Activated CD4-positive, CD25-positive, alpha-beta regulatory T cell treated with anti-CD3 and anti-CD28 coated beads, Interleukin-2, amount 50 U/mL, for 72 hours (primary cell): ENCODE measurements at regions not wholly inside any gene's neighbourhood (a gene's known extent, or its start where the extent isn't known, plus 50 kb on each side); places are given as distances from the start of the nearest gene placed in this dataset.
"Not testable (repeated sequence)": the region's sequence is repeated elsewhere in the genome, so short reads cannot be mapped to it uniquely, and the experiment has no call there.

Experiments
- DNase-seq: peaks from one replicate; pipeline ENCODE4 v3.0.0; 2021

GRCh38 chr7:121744319-121744718 lies 128.6 kb upstream of the PTPRZ1 start:
- DNase-seq: no peak

DNA sequence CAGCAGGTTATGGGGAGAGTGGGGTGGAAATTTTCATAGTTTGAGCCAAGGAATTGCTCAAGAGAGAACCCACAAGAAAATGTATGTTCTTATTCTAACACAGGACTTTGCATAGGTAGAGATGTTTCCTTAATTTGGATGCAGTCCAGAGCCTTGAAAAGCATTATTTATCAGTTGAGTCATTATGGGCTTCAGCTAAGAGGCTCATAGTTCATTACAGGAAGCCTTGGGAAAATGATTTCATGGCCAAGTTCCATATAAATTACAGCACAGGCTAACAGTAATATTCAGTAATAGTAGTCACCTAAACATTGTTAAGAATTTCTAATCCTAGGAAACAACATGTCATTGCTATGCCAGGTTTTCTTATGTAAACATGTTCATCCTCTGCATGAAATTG lies 131.1 kb upstream of the PTPRZ1 start:
- DNase-seq: no peak

DNA sequence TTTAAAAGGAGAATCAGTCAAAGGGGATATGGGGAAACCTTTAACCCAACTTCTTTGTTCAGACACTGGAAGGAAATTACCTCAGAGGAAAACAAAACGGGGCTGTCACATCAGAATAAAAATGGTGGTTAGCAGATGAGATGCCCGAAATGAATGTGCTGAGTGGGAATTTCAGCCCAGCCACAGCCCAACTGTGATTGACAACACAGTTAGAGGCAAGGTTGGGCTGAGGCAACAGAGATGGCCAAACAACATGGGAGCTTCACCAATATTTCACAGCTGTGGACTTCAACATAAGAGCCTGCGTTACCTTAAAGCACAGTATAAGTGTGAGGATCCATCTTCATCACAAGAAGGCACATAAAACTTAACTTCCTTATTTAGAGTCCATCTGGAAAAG lies 133.5 kb upstream of the PTPRZ1 start:
- DNase-seq: no peak

DNA sequence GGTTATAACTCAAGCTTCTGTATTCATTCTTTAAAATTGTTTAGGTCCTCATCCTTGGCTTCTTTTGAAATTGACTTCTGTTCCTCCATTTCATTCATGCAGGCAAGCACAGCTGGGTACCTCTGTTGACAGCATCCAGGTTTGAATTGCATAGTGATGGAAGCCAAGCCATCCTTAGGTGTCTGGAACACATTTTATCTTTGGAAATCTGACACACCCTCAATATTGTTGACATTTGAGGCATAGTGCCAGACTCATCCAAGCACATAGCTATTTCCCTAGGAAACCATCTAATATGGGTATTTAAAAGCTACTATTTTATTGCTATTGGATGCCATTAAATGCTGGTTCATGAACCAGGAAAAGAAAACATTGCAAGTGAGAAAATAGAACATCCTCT lies 142.1 kb upstream of the PTPRZ1 start:
- no peak for DNase-seq

DNA sequence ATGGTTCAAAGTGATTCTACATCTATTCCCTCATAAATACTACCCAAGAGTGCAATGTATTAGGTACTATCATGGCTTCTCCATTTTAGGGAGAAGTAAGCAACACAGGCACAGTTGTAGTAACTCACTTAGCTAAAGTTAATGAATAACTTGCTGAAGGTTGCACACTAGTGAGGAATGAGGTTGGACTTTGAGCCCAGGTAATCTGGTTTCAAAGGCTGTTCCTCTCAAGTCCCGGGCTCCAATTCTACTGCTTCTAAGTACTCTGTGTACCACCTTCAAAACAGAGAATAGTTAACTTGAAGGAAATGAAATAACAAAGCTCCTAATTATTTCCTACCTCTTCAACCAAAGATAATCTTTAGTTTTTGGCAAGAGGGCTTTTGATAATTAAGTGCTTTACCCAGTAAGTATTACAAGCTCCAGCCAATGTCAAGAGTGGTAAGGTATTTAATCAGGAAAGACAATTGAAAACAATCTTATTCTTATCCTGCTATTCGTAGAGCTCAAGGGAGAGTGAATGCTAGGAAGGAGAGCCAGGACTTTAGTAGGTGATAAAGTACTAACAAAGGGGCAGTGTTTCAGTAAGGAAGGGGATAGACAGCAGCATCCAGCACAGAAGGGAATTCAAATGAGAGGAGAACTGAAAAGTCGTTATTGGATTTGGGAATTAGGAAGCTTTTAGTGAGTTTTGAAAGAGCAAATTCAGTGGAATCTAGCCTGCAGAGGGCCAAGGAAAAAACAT lies 158.2 kb upstream of the PTPRZ1 start:
- no peak for DNase-seq

GRCh38 chr7:121712961-121713360 lies 160.0 kb upstream of the PTPRZ1 start:
- DNase-seq: not testable (repeated sequence)

DNA sequence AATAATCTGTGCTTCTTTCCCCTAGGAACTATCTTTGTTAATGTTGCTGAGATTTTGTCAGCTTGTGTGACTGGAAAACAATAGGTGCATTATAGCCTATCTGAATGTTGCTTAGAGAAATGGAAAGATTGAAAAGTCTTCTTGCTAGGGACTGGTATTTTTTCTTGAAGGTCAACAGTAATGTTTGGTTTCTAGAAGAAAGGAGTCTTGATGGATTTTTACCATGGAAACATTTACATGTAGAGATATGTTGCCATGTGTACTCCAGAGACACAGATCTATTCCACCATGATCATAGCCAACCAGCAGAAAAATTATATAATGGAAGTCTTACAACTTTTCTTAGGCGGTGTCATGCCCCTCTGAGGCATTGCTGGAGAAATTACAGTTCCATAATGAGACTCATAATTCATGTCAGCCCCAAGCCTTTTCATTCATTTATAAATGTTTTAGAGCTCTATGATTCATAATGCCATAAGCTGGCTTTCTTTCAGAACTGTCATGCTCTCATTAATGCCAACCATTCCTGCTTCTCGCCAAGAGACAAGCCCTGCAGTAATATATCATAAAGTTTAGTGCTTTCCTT lies 175.1 kb upstream of the PTPRZ1 start:
- no peak for DNase-seq

GRCh38 chr7:121696954-121697353 lies 176.0 kb upstream of the PTPRZ1 start:
- DNase-seq: no peak

DNA sequence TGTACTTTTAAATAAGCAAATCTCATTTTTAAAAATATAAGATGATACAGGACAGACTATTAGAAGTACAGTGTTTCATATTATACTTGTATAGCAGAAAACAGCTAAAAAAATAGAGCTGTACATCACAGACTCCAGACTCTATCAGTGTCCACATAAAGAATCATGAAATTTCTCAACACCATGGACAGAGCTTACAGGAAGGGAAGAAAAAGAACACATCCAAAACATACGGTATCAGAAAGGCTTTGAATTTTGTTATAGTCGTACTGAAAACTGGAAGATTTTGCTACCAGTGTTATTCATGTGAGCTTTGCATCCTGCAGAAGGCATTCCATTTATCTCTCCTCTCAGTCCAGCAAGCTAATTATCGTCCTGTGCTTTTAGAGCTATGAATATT lies 183.2 kb upstream of the PTPRZ1 start:
- no peak for DNase-seq

- DNase-seq: no peak
These were observed 191.3 kb upstream of the PTPRZ1 start for GRCh38 chr7:121681700-121682099.

- DNase-seq: no peak
These were observed 196.8 kb upstream of the PTPRZ1 start for GRCh38 chr7:121676168-121676567.

GRCh38 chr7:121674455-121674854 lies 198.5 kb upstream of the PTPRZ1 start:
- DNase-seq: not testable (repeated sequence)

- no peak for DNase-seq
These were observed 203.8 kb upstream of the PTPRZ1 start for GRCh38 chr7:121669144-121669543.

DNA sequence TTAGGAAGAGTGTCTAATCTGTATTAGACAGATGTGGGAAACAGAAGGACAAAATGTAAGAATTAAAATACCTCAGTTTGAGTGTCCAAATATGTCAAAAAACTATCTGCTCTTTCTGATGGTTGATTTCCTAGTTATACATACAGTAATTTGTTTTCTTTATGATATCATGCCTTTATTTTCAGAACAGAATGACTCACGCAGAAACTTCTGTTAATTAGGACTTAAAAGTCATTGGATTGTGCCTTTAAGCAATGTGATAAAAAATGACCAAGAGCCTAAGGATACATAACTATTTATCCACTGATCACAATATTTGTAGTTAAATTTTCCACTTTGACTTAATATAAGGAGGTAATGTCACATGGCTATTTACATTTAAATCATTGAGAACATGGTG lies 206.7 kb upstream of the PTPRZ1 start:
- DNase-seq: no peak

- no peak for DNase-seq
These were observed 229.6 kb upstream of the PTPRZ1 start for GRCh38 chr7:121643320-121643719.

- no peak for DNase-seq
These were observed 233.3 kb upstream of the PTPRZ1 start for GRCh38 chr7:121639705-121640104.

- no peak for DNase-seq
These were observed 234.7 kb upstream of the PTPRZ1 start for GRCh38 chr7:121638286-121638685.

DNA sequence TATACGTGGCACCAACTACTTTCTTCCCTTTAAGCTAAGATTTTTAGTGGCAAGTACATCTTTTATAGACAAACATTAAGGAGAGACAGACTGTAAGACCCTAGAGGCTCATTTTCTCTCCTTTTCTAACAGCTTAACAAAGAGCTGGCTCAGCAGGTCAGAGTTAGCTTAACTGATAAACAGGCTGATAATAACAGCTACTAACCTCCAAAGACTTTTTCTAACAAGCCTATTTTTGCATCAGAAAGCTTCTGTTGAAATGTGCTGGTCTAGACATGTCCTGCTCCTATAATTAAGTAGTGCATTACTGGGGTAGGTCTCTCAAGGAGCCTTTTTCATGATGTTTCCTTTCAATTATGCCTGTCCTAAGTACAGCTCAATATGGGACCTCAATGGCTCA lies 238.2 kb upstream of the FAM3C start:
- DNase-seq: no peak

DNA sequence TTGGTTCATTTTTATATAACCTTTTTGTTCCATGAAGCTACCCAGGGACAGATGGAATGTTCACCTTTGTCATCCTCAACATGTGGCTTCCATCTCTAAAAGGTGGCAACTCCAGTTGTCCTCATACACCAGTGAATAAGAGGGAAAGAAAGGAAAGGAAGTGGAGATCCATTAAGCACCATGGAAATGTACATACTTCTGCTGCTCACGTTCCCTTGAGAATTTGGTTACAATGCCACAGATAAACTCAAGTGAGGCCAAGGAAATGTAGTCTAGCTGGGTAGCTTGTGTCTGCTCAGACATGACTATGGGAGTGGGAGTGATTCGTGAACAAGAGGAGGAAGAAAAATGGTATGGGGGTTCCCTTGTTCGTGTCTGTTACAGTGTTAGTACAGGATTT lies 237.1 kb upstream of the FAM3C start:
- no peak for DNase-seq

DNA sequence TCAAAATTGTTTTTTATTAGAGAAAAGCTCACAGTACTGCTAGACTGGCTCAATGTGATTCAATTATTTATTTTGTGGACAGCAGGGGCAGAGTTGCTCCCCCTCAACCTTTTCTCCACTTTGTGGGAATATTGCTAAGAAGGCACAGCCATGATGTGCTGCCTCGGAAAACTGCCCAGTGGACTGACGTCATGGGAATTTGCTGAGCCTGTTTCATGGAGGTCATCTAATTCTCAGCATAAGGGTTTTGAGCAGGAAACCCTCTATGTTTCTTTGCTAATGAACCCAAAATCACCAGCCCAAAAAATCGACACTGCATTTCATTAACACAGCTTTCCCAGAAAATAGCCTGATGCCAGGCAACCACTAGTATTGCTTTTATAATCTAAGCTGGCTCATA lies 228.8 kb upstream of the FAM3C start:
- no peak for DNase-seq

DNA sequence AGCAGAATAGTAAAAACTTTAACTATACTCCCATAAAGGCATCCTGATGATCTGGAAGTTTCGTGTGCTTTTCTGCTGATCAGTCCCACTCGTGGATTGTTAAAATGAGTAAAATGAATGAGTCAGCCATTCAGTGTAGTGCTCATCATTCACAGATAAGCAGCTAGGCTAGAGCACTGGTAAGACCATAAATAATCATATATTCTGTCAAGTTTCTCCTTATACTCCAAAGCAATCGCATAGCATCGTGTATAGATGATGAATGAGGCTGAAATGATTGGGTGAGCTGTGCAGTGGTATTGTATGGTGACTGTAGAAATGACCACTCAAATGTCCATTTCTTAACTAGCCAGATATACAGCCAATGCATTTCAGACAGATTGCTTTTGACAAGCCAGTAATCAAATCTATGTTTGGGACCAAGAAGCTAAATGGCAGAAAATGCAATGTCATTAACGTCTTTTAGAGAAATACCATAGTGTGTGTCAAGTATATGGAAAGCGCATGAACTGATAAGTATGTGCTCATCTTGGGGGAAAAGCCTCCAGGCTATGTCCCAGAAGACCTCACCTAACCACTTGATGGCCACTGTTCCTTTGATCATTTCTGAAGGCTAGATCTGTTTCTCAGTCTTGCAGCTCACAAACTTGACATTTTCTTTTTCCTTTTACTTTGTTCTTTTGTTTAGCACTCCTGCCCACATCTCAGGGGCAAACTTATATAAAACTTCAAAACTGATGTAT lies 227.2 kb upstream of the FAM3C start:
- no peak for DNase-seq

DNA sequence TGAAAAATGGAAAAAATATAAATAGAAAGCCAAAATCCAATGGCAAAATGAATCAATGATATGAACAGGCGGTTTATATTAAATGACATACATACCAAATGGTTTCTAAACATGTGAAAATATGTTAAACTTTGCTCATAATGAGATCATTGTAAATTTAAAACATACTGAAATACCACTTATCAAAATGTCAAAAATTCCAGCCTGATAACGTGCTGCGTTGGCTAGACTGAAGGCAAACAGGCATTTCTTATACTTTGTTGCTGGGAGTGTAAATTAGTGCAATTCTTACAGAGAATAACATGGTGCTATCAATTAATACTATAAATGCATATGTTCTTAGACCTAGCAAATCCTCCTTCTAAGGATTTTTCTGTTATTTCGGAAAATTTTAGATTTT lies 225.8 kb upstream of the FAM3C start:
- DNase-seq: no peak

DNA sequence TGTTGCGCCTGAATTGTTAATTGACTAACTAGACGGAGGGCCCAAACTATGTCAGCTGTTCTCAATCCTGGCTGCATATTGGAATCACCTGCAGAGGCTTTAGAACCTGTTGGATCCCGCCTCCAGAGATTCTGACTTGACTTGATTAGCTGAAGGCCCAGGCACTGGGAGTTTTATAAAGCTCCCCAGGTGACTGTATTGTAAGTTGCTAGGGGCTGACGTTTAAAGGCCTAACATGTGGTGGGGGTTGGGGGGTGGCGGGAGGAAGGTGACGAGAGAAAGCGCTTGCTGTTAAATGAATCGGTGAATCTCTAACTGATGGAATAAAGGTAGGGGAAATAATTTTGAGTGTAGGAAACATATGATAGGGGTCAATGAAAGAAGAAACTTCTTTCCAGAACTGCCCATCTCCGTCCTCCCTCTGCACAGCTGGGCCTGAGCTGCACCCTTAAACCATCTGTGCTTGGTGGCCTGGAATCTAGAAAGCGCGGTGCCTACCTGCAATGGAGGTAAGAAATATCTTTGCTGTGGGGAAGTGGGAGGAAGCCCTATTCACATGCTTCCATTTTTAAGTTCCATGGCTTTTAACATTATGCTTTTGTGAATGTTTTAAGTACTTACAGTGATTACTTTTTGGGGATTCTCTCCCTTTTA lies 225.0 kb upstream of the FAM3C start:
- no peak for DNase-seq

DNA sequence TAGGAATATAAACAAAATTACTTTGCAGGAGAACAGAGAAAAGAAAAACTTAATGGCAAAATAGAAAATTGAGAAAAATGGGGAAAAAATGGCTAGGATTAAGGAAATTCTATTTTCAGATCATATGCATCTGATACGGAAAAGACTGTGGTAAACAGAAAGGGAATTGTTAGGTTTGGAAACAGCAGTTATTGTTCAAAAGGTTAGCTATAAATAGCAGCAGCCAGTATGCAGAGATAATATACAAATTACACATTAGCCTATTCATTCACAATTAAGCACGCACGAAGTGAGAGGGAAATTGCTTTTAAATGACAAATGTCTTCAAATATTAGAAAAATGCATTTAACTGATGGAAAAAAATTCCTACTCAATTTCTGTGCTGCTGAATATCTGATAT lies 224.1 kb upstream of the FAM3C start:
- DNase-seq: no peak
